Left lobe of liver (tissue), 2 donors: ENCODE measurements at regions not wholly inside any gene's neighbourhood (a gene's known extent, or its start where the extent isn't known, plus 50 kb on each side); places are given as distances from the start of the nearest gene placed in this dataset.

Experiments used
- ATAC-seq: fragments of 200-7000 bp; cut with Tn5 transposase; one replicate; pipeline ENCODE4 v1.9.1; 2020; ENCODE audit warnings: mild to moderate bottlenecking, moderate library complexity
- DNase-seq: peaks from one replicate; pipeline ENCODE4 v3.0.0-alpha.2; 2020; ENCODE audit warnings: low spot score
- donor health status: DM: no; HTN: no; CAD: no; lungs with moderate emphysema.
- donor health status: DM: no; HTN: yes; CAD: no.

GRCh38 chr6:165962366-165962765, 205.3 kb downstream of the TBXT start:
- no peak for ATAC-seq

GRCh38 chr6:165961233-165961632, 206.4 kb downstream of the TBXT start:
- no peak for DNase-seq
- no peak for ATAC-seq

More at GRCh38 chr6:165962366-165962765, 205.3 kb downstream of the TBXT start:
- no peak for DNase-seq

GRCh38 chr6:165960695-165961094, 207.0 kb downstream of the TBXT start:
- no peak for ATAC-seq

GRCh38 chr6:165959627-165960026, 208.0 kb downstream of the TBXT start:
- DNase-seq = no peak
- ATAC-seq = no peak

More at GRCh38 chr6:165960695-165961094, 207.0 kb downstream of the TBXT start:
- no peak for DNase-seq

GRCh38 chr6:165956874-165957273, 210.8 kb downstream of the TBXT start:
- DNase-seq = no peak

GRCh38 chr6:165952514-165952913, 215.1 kb downstream of the TBXT start:
- DNase-seq (no peak), ATAC-seq (no peak)

More at GRCh38 chr6:165956874-165957273, 210.8 kb downstream of the TBXT start:
- no peak for ATAC-seq

GRCh38 chr6:165950316-165950715, 217.3 kb downstream of the TBXT start:
- DNase-seq (no peak), ATAC-seq (no peak)

GRCh38 chr6:165949324-165949723, 218.3 kb downstream of the TBXT start:
- DNase-seq (no peak), ATAC-seq (no peak)

GRCh38 chr6:165944002-165944466, 223.6 kb downstream of the TBXT start:
- DNase-seq = no peak
- no peak for ATAC-seq

GRCh38 chr6:165941786-165942185, 225.9 kb downstream of the TBXT start:
- no peak for DNase-seq

GRCh38 chr6:165941249-165941775, 226.3 kb downstream of the TBXT start:
- DNase-seq (no peak), ATAC-seq (no peak)

More at GRCh38 chr6:165941786-165942185, 225.9 kb downstream of the TBXT start:
- no peak for ATAC-seq

GRCh38 chr6:165940366-165940765, 227.3 kb downstream of the TBXT start:
- ATAC-seq (no peak), DNase-seq (no peak)

- no peak for DNase-seq
- ATAC-seq = no peak
Observed at GRCh38 chr6:165939601-165940290, 227.9 kb downstream of the TBXT start.

GRCh38 chr6:165939047-165939446, 228.6 kb downstream of the TBXT start:
- ATAC-seq (no peak), DNase-seq (no peak)

GRCh38 chr6:165937564-165938358, 229.9 kb downstream of the TBXT start:
- peak; percentile 65 for DNase-seq

GRCh38 chr6:165936660-165937059, 231.0 kb downstream of the TBXT start:
- DNase-seq = no peak
- no peak for ATAC-seq

More at GRCh38 chr6:165937564-165938358, 229.9 kb downstream of the TBXT start:
- ATAC-seq = peak; percentile 99

GRCh38 chr6:165936096-165936495, 231.6 kb downstream of the TBXT start:
- DNase-seq (no peak), ATAC-seq (no peak)

GRCh38 chr6:165931675-165932074, 236.0 kb downstream of the TBXT start:
- no peak for DNase-seq
- ATAC-seq = no peak

GRCh38 chr6:165930668-165931214, 236.9 kb downstream of the TBXT start:
- ATAC-seq (no peak), DNase-seq (no peak)

GRCh38 chr6:165929607-165930006, 238.0 kb downstream of the TBXT start:
- ATAC-seq = no peak
- DNase-seq = no peak

GRCh38 chr6:165926378-165926777, 241.3 kb downstream of the TBXT start:
- no peak for DNase-seq

More at GRCh38 chr6:165926378-165926777, 241.3 kb downstream of the TBXT start:
- no peak for ATAC-seq
